ENCODE measurements at regions not wholly inside any gene's neighbourhood (a gene's known extent, or its start where the extent isn't known, plus 50 kb on each side); places are given as distances from the start of the nearest gene placed in this dataset.

GRCh38 chr7:25953859-25954258, 198.1 kb upstream of the NFE2L3 start:
- no peak overlapping the region for H3K4me3 ChIP-seq (ENCODE audit: low read depth, low read length)
- no peak for DNase-seq (ENCODE audit: low read depth)
- no peak for TF ChIP-seq CTCF (IDR thresholded peaks at IDR 0.05; ENCODE audit: control insufficient read depth, extremely low read depth, insufficient read depth)

DNA sequence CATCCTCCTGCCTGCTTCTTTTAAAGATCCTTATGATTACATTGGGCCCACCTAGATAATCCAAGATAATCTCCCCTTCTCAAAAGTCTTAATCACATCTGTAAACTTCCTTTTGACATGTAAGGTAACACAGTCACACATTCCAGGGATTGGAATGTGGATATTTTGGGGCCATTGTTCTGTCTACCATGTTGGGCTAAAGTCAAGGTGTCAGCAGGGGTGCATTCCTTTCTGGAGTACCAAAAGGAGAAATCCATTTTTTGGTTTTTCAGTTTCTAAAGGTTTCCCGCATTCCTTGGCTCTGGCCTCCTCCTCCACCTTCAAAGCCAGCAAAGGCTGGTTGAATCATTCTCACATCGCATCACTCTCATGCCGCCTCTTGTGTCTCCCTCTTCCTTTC, 197.6 kb upstream of the NFE2L3 start:
- no peak overlapping the region for H3K4me3 ChIP-seq (ENCODE audit: low read depth, low read length)
- no peak for TF ChIP-seq CTCF (IDR thresholded peaks at IDR 0.05; ENCODE audit: control insufficient read depth, extremely low read depth, insufficient read depth)
- DNase-seq (ENCODE audit: low read depth): no peak

DNA sequence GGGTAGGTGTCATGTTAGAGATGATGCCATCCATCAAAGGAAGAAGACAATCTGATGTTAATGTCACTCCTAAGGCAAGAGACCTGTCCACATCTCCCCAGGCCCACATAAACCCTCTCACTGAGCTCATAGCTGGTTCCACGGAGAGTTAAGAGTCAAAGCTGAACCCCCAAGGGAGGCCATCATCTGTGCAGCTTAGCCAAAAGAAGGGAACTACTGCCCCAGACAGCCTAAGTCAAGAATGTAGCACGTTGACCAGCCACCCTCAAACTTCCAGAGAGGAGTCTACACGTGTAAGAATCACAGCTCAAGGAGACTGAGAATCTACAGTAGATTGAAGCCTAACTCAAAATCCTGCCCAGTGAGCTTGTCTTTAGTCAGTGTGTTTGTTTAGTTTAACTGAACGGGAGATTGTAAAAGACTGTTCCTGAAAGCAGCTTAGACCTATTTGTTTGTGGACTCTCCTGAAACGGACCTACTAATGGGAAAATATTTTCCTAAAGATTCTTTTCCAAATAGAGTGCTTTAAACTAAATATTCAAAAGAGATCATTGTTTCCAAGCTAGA, 192.7 kb upstream of the NFE2L3 start:
- DNase-seq (ENCODE audit: low read depth): no peak
- TF ChIP-seq CTCF (IDR thresholded peaks at IDR 0.05; ENCODE audit: control insufficient read depth, extremely low read depth, insufficient read depth): no peak
- no peak overlapping the region for H3K4me3 ChIP-seq (ENCODE audit: low read depth, low read length)

- DNase-seq (ENCODE audit: low read depth): no peak
- no peak overlapping the region for H3K4me3 ChIP-seq (ENCODE audit: low read depth, low read length)
- TF ChIP-seq CTCF (IDR thresholded peaks at IDR 0.05; ENCODE audit: control insufficient read depth, extremely low read depth, insufficient read depth): no peak
These were observed 188.3 kb upstream of the NFE2L3 start for GRCh38 chr7:25963733-25964132.

GRCh38 chr7:25964483-25964991, 187.5 kb upstream of the NFE2L3 start:
- no peak for DNase-seq (ENCODE audit: low read depth)
- TF ChIP-seq CTCF (IDR thresholded peaks at IDR 0.05; ENCODE audit: control insufficient read depth, extremely low read depth, insufficient read depth): no peak
- H3K4me3 ChIP-seq (ENCODE audit: low read depth, low read length): peak overlapping the region; percentile 15

DNA sequence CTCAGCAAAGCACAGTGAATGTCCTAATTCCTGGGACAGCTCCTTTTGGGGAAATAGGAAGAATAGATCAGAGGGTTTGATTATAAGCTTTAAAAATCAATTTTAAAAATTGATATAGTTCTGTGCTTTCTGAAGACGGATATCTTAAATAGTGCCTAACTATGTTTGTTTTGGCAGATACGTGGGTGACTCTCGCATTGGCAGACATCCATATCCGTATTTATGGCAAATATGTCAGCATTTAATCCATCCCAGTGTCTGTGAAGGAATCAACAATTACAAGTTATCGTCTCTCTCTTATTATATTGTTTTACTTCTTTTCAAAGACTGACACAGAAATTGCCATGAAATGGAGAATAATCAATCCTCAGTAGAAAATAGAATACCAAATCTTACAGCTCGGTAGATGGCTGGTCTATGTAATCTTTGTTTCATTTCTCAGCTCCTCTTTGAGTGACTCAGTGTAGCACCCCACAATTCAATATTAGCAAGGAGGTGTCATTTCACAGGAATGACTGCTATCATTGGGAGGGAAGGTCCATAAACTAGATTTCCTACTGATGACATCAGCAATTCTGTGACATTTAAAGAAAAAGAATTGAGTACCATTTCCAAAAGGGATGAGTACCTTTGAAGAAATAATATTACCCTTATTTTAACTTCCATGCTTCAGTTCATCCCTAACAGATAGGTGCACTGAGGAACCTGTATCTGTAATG, 186.4 kb upstream of the NFE2L3 start:
- no peak for TF ChIP-seq CTCF (IDR thresholded peaks at IDR 0.05; ENCODE audit: control insufficient read depth, extremely low read depth, insufficient read depth)
- DNase-seq (ENCODE audit: low read depth): peak; percentile 75
- peak overlapping the region; percentile 15 for H3K4me3 ChIP-seq (ENCODE audit: low read depth, low read length)

Measured in LNCaP clone FGC (cell line).